OCI-LY7 (cell line): ENCODE measurements at regions not wholly inside any gene's neighbourhood (a gene's known extent, or its start where the extent isn't known, plus 50 kb on each side); places are given as distances from the start of the nearest gene placed in this dataset.

Experiments used
- CTCF ChIP-seq: fragments of 200-600 bp; sonication (generic); conservative IDR thresholded peaks from 2 replicates; pipeline ENCODE4 v1.5.1; 2014; ENCODE audit warnings: mild to moderate bottlenecking, antibody characterized with exemption, low read length, moderate library complexity, mixed read lengths
- EZH2phosphoT487 ChIP-seq: fragments of 200-600 bp; sonication (generic); IDR thresholded peaks from 2 replicates; pipeline ENCODE4 v1.6.1; 2018; ENCODE audit warnings: low read depth, borderline replicate concordance, mild to moderate bottlenecking, mixed run types, antibody characterized with exemption, low read length, moderate library complexity, mixed read lengths

DNA sequence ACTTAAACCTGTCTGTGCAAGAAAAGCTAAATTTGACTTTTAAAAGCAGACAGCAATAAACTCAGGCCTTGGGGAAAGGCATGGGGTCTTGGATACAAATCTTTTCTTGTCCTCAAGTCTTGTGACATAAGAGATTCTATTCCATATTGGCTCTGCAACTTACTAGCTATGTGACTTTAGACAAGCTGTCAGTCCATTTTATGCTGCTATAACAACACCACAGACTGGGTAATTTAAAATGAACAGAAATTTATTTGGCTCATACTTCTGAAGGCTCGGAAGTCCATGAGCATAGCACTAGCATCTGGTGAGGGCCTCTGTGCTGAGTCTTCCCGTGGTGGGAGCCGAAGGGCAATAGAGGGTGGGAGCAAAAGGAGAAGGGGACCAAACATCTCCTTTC, 246.0 kb upstream of the MOCS1 start:
- TF ChIP-seq CTCF (no peak), EZH2phosphoT487 (no peak)
